ENCODE measurements at regions not wholly inside any gene's neighbourhood (a gene's known extent, or its start where the extent isn't known, plus 50 kb on each side); places are given as distances from the start of the nearest gene placed in this dataset.

GRCh38 chrX:68998716-68999115, 166.5 kb downstream of the PJA1 start:
- no peak for DNase-seq (ENCODE audit: low read depth in 3 of 3, low spot score in 2 of 3)

- DNase-seq (ENCODE audit: low read depth in 3 of 3, low spot score in 2 of 3) = no peak
These were observed 167.3 kb downstream of the PJA1 start for GRCh38 chrX:68997911-68998310.

GRCh38 chrX:68997511-68997910, 167.7 kb downstream of the PJA1 start:
- DNase-seq (ENCODE audit: low read depth in 3 of 3, low spot score in 2 of 3) = no peak

GRCh38 chrX:68995780-68996551, 167.1 kb downstream of the EFNB1 start:
- DNase-seq (ENCODE audit: low read depth in 3 of 3, low spot score in 2 of 3) = no peak

- no peak for DNase-seq (ENCODE audit: low read depth in 3 of 3, low spot score in 2 of 3)
These were observed 166.6 kb downstream of the EFNB1 start for GRCh38 chrX:68995386-68995779.

- no peak for DNase-seq (ENCODE audit: low read depth in 3 of 3, low spot score in 2 of 3)
These were observed 166.1 kb downstream of the EFNB1 start for GRCh38 chrX:68994891-68995255.

GRCh38 chrX:68994135-68994890, 165.5 kb downstream of the EFNB1 start:
- DNase-seq (ENCODE audit: low read depth in 3 of 3, low spot score in 2 of 3) = no peak

GRCh38 chrX:68992821-68993397, 164.1 kb downstream of the EFNB1 start:
- DNase-seq (ENCODE audit: low read depth in 3 of 3, low spot score in 2 of 3) = no peak

- DNase-seq (ENCODE audit: low read depth in 3 of 3, low spot score in 2 of 3) = no peak
These were observed 163.0 kb downstream of the EFNB1 start for GRCh38 chrX:68991691-68992345.

GRCh38 chrX:68990948-68991347, 162.1 kb downstream of the EFNB1 start:
- DNase-seq (ENCODE audit: low read depth in 3 of 3, low spot score in 2 of 3) = no peak

- DNase-seq (ENCODE audit: low read depth in 3 of 3, low spot score in 2 of 3) = no peak
These were observed 161.2 kb downstream of the EFNB1 start for GRCh38 chrX:68989865-68990606.

- DNase-seq (ENCODE audit: low read depth in 3 of 3, low spot score in 2 of 3) = no peak
These were observed 160.6 kb downstream of the EFNB1 start for GRCh38 chrX:68989456-68989855.

GRCh38 chrX:68988865-68989264, 160.0 kb downstream of the EFNB1 start:
- no peak for DNase-seq (ENCODE audit: low read depth in 3 of 3, low spot score in 2 of 3)

- no peak for DNase-seq (ENCODE audit: low read depth in 3 of 3, low spot score in 2 of 3)
These were observed 156.4 kb downstream of the EFNB1 start for GRCh38 chrX:68985135-68985755.

GRCh38 chrX:68983004-68983857, 154.4 kb downstream of the EFNB1 start:
- no peak for DNase-seq (ENCODE audit: low read depth in 3 of 3, low spot score in 2 of 3)

GRCh38 chrX:68982476-68982875, 153.7 kb downstream of the EFNB1 start:
- no peak for DNase-seq (ENCODE audit: low read depth in 3 of 3, low spot score in 2 of 3)

- no peak for DNase-seq (ENCODE audit: low read depth in 3 of 3, low spot score in 2 of 3)
These were observed 152.2 kb downstream of the EFNB1 start for GRCh38 chrX:68980906-68981616.

GRCh38 chrX:68978655-68979054, 149.8 kb downstream of the EFNB1 start:
- DNase-seq (ENCODE audit: low read depth in 3 of 3, low spot score in 2 of 3) = no peak

- DNase-seq (ENCODE audit: low read depth in 3 of 3, low spot score in 2 of 3) = no peak
These were observed 149.4 kb downstream of the EFNB1 start for GRCh38 chrX:68978255-68978654.
